Stimulated activated CD4-positive, alpha-beta T cell treated with anti-CD3 and anti-CD28 coated beads, Interleukin-15, amount 100 ng/mL, for 24 hours (primary cell): ENCODE measurements at regions not wholly inside any gene's neighbourhood (a gene's known extent, or its start where the extent isn't known, plus 50 kb on each side); places are given as distances from the start of the nearest gene placed in this dataset.
A peak's percentile ranks its signal among the peaks of the same experiment; 100 is the strongest.

Experiments used
- DNase-seq: peaks from one replicate; pipeline ENCODE4 v3.0.0-alpha.2; 2020

- no peak for DNase-seq
These were observed 84.3 kb upstream of the WDR1 start for GRCh38 chr4:10200869-10201268.

- DNase-seq: no peak
These were observed 81.8 kb upstream of the WDR1 start for GRCh38 chr4:10198365-10198764.

GRCh38 chr4:10197952-10198351, 81.4 kb upstream of the WDR1 start:
- DNase-seq: no peak

GRCh38 chr4:10196191-10196590, 79.6 kb upstream of the WDR1 start:
- DNase-seq: no peak

GRCh38 chr4:10192331-10192730, 75.7 kb upstream of the WDR1 start:
- DNase-seq: no peak

- DNase-seq: no peak
These were observed 71.9 kb upstream of the WDR1 start for GRCh38 chr4:10188400-10189004.

- DNase-seq: no peak
These were observed 69.9 kb upstream of the WDR1 start for GRCh38 chr4:10186228-10187214.

GRCh38 chr4:10185518-10186227, 69.1 kb upstream of the WDR1 start:
- no peak for DNase-seq

- no peak for DNase-seq
These were observed 67.9 kb upstream of the WDR1 start for GRCh38 chr4:10184501-10184938.

- no peak for DNase-seq
These were observed 67.4 kb upstream of the WDR1 start for GRCh38 chr4:10184041-10184440.

- DNase-seq: no peak
These were observed 66.9 kb upstream of the WDR1 start for GRCh38 chr4:10183462-10183861.

- DNase-seq: peak; percentile 26
These were observed 66.1 kb upstream of the WDR1 start for GRCh38 chr4:10182446-10183424.

- DNase-seq: no peak
These were observed 65.3 kb upstream of the WDR1 start for GRCh38 chr4:10181745-10182445.

GRCh38 chr4:10180927-10181744, 64.5 kb upstream of the WDR1 start:
- DNase-seq: peak; percentile 37

GRCh38 chr4:10180603-10180926, 64.0 kb upstream of the WDR1 start:
- no peak for DNase-seq

GRCh38 chr4:10179957-10180602, 63.5 kb upstream of the WDR1 start:
- DNase-seq: no peak

GRCh38 chr4:10178763-10179162, 62.2 kb upstream of the WDR1 start:
- no peak for DNase-seq

- DNase-seq: no peak
These were observed 59.0 kb upstream of the WDR1 start for GRCh38 chr4:10175626-10176025.

- DNase-seq: no peak
These were observed 57.5 kb upstream of the WDR1 start for GRCh38 chr4:10173754-10174749.
